GM20431 (cell line): ENCODE measurements at regions not wholly inside any gene's neighbourhood (a gene's known extent, or its start where the extent isn't known, plus 50 kb on each side); places are given as distances from the start of the nearest gene placed in this dataset.
"Not testable (repeated sequence)": the region's sequence is repeated elsewhere in the genome, so short reads cannot be mapped to it uniquely, and the experiment has no call there.

ENCODE experiments used
- in situ Hi-C: fragments of 300-500 bp; cut with MseI, MboI; formaldehyde crosslinking; loops from one replicate; pipeline ENCODE4 v1.15.0; 2020; ENCODE audit warnings: low sequenced_read_pairs; ENCODE audit not compliant: unreplicated experiment

GRCh38 chr2:147615726-147616125, 229.1 kb upstream of the ACVR2A start:
- in situ Hi-C loops: no loop called here

DNA sequence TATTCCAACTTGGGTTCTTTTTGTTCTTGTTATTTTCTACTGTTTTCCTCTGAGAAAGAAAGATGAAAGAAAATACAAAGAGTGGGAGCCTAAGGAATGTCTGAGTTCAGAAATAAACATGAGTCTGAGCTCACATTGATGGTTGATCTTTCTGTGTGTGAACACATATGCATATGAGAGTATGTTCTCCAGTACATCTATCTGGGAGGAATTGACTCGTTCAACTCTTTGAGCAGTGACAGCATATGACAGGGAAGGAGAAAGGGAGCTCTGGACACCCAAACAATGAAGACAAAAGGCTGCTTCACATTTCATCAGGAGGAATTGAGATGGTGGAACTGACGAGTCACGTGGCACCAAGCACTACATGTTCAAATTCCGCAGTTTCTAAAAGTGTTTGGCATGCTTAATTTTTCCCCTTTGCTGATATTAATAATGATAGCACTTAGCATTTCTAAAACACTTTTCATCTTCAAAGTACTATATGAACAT, 229.8 kb upstream of the ACVR2A start:
- in situ Hi-C loops: no loop called here

- in situ Hi-C loops: no loop called here
These were observed 230.4 kb upstream of the ACVR2A start for GRCh38 chr2:147614471-147614870.

DNA sequence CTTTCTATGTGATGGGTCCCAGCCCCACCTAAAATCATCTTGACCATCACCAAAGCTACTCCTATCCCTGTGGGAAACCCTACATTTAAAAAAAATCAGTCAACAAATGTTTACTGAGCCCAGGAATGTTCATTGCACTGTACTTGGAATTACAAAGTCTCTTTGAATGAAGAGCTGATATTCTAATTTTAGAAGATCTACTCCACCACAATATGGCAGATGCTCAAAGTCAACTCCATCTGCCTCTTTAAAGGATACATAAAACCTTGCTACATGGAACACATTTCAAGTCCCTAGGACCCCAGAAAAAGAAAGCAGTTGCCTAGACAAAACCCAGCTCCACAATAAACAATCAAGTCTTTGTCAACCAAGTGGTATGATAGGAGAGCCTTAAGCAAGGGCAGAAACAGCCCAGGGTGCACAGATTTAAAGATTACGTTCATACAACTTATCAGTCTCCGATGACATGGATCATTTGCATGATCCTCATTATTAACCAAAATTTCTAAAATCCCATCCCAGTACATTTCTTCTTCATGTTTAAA, 234.3 kb upstream of the ACVR2A start:
- in situ Hi-C loops: no loop called here

- in situ Hi-C loops: no loop called here
These were observed 235.5 kb upstream of the ACVR2A start for GRCh38 chr2:147609301-147609700.

GRCh38 chr2:147607379-147607778, 237.4 kb upstream of the ACVR2A start:
- in situ Hi-C loops: no loop called here

DNA sequence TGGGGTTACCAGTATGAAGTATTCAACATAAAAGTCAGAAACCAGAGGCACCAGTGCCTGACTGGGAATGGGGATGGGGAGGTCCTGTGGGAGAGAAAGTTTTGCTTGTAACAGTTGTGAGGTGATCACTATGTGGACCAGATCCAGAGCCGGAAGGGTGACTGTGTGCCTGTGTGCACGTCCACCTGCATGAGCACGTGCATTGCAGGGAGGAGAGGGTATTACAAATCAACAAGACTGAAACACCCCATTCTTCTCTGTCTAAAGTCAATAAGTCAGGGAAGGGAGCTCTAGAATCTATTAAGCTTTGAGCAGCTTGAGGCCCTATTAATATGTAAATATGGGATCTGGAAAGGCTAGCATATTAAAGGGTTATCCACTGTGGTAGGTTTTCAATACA, 241.0 kb upstream of the ACVR2A start:
- in situ Hi-C loops: no loop called here

GRCh38 chr2:147603447-147603846, 241.4 kb upstream of the ACVR2A start:
- in situ Hi-C loops: no loop called here

GRCh38 chr2:147600646-147601045, 244.2 kb upstream of the ACVR2A start:
- in situ Hi-C loops: no loop called here

DNA sequence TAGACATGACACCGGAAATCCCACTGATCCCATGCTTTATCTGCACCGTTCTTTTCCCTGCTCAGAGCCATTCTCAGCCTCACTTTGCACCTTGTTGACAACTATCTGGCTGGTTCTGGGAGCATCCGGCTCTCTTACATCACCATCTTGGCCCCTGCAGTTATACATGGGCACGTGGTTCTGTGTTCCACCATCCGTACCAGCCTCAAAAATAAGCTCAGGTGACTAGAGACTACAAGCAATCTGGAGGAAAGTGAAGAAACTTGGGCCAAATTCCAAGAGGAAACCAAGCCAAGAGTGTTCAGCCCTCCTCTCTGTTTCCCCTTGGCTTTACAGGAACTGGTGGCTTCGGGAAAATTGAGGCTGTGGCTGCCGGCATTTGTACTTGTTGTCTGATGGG, 244.6 kb upstream of the ACVR2A start:
- in situ Hi-C loops: no loop called here

DNA sequence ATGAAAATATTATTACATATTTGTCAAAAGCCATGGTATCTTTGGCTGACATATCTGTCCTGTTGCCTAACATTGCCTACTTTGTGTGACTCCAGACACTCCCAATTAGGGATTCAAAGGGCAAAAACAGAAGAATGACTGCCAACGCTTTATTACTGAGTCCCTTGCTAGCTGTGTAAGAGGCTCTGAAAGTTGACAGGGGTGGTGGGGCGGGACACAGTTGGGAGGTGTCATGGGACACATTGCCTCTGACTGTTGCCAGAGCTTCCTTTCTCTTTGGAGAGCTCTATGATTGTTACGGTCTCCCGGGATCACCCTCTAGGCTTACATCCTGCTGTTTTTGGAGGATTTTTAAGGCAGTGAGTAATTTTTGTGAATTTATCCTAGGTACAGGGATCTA, 249.6 kb upstream of the ACVR2A start:
- in situ Hi-C loops: no loop called here

DNA sequence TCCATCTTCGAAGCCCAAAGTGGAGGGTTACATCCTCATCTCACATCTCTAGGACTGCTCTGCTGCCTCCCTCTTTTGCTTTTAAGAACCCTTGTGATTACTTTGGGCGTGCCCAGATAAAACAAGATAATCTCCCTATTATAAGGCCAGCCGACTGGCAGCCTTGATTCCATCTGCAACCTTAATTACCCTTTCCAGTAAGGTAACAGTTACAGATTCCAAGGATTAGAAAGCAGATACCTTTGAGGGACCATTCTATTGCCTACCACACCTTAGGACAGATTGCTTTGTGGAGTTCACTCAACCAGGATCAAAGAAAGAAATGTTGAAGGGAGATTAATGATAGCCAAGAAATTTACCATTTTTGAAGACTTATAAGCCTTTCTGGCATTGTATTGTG, 250.8 kb upstream of the ACVR2A start:
- in situ Hi-C loops: no loop called here

- in situ Hi-C loops: not testable (repeated sequence)
These were observed 252.0 kb upstream of the ACVR2A start for GRCh38 chr2:147592784-147593183.

GRCh38 chr2:147589127-147589526, 255.7 kb upstream of the ACVR2A start:
- in situ Hi-C loops: no loop called here

GRCh38 chr2:147588191-147588590, 256.6 kb upstream of the ACVR2A start:
- in situ Hi-C loops: no loop called here

- in situ Hi-C loops: no loop called here
These were observed 266.3 kb upstream of the ACVR2A start for GRCh38 chr2:147578529-147578928.

- in situ Hi-C loops: no loop called here
These were observed 266.8 kb upstream of the ACVR2A start for GRCh38 chr2:147577998-147578380.

- in situ Hi-C loops: no loop called here
These were observed 267.4 kb upstream of the ACVR2A start for GRCh38 chr2:147577323-147577997.

- in situ Hi-C loops: no loop called here
These were observed 269.7 kb upstream of the ACVR2A start for GRCh38 chr2:147575106-147575505.

DNA sequence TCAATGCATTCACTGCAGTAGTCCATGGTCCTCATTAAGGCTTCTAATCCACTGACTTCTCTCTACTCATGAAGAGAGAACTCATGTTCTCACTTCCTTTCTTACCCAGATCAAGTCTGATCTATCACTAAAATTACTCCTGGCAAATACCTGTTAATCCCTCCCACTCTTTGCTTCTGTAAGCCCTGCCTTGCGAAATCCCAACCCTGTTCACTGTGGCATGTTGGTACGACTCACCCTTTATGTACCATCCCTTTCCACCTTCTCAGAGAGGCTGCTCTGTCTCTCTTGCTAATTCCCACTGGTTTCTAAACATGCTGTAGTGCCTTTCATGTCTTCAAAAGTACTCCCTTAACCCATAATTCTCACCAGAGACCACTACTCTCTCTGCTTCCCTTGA, 272.2 kb upstream of the ACVR2A start:
- in situ Hi-C loops: no loop called here

GRCh38 chr2:147569426-147569825, 275.4 kb upstream of the ACVR2A start:
- in situ Hi-C loops: no loop called here

DNA sequence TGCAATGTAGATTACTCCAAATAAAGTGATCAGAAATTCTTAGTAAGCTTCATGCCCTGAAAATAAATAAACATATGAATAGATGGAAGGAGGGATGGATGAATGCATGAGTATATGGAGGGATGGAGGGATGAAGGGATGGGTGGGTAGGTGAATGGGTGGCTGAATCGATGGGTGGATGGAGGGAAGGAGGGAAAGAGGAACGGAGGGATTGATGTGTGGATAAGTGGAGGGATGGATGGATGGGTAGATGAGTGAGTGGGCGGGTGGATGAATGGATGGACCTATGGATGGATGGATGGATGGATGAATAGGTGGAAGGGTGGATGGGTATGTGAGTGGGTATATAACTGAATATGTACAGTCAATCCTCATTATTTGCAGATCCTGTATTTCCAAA, 276.7 kb upstream of the ACVR2A start:
- in situ Hi-C loops: no loop called here
